AG04449 (cell line): ENCODE measurements at regions not wholly inside any gene's neighbourhood (a gene's known extent, or its start where the extent isn't known, plus 50 kb on each side); places are given as distances from the start of the nearest gene placed in this dataset.
"Not testable (repeated sequence)": the region's sequence is repeated elsewhere in the genome, so short reads cannot be mapped to it uniquely, and the experiment has no call there.

Experiments
- CTCF ChIA-PET: fragments of 350-600 bp; formaldehyde crosslinking; extraction: SDS; loops from one replicate; lab custom pipeline; 2021; ENCODE audit warnings: antibody characterized with exemption; lab: Yijun Ruan, JAX
- POLR2A ChIA-PET: fragments of 400-600, 350-600 bp; formaldehyde crosslinking; extraction: SDS; loops from one replicate; lab custom pipeline; 2020; ENCODE audit warnings: antibody characterized with exemption, inconsistent platforms; lab: Yijun Ruan, JAX
- DNase-seq: peaks from one replicate; pipeline ENCODE4 v3.0.0-alpha.2; 2010; ENCODE audit warnings: low read depth, low spot score
- H3K4me3 ChIP-seq: 2 replicates; pipeline ENCODE4 v1.5.1; 2011; ENCODE audit warnings: low read depth, mild to moderate bottlenecking, control low read depth, low read length
- TF ChIP-seq, protein P1 (sequence below): IDR thresholded peaks from one replicate; pipeline ENCODE4 v1.5.1; 2011; ENCODE audit warnings: mild to moderate bottlenecking, moderate library complexity, low read length, control low read depth, inconsistent platforms; ENCODE audit not compliant: insufficient read depth; ENCODE audit errors: missing control alignments

DNA sequence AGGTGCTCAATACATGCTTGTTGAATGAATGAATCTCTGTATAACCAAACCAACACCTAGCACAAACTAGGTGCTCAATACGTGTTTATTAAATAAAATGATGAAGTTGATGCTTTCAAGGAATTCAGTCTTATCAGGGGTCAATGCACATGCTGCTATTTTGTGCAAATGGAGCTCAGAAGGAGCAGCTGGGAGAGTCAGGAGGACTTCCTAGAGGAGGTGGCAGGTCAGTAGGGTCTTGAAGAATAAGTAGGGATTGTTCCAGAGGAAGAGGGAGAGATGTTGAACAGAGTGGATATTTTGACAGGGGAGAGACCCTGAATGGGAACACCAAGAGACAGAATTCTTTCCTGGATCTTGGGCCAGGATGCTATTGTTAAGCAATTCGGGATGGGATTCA is 92.7 kb upstream of the LHX1 start:
- POLR2A ChIA-PET: no interaction called here
- CTCF ChIA-PET: no interaction called here

DNA sequence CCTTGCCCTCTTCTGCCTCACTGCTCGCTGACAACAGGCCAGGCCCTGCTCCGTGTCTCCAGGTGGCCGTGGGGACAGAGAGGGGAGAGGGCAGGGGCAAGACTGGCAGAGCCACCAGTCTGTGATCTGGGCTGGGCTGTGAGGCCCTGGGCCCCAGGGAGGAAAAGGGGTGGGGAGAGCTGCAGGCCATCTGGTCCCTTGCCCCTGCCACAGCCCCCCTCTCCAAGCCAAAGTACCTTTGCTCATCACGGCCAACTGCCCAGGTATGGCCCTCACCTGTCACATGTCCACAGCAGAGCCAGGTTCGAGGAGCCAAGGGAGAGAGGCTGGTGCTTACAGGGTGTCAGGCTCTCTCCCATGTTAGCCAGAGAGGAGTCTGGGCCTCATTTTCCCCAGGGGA is 91.4 kb upstream of the LHX1 start:
- ChIA-PET POLR2A (no interaction called here), CTCF (interaction anchor here (1.2 kb wide), 1 partner anchor 202 kb away, joined by 4 read pairs; no protein-coding TSS in a partner anchor)
- TF ChIP-seq, protein P1, sequence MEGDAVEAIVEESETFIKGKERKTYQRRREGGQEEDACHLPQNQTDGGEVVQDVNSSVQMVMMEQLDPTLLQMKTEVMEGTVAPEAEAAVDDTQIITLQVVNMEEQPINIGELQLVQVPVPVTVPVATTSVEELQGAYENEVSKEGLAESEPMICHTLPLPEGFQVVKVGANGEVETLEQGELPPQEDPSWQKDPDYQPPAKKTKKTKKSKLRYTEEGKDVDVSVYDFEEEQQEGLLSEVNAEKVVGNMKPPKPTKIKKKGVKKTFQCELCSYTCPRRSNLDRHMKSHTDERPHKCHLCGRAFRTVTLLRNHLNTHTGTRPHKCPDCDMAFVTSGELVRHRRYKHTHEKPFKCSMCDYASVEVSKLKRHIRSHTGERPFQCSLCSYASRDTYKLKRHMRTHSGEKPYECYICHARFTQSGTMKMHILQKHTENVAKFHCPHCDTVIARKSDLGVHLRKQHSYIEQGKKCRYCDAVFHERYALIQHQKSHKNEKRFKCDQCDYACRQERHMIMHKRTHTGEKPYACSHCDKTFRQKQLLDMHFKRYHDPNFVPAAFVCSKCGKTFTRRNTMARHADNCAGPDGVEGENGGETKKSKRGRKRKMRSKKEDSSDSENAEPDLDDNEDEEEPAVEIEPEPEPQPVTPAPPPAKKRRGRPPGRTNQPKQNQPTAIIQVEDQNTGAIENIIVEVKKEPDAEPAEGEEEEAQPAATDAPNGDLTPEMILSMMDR: no peak
- no peak for DNase-seq
- H3K4me3 ChIP-seq: no peak overlapping the region

More for the DNA sequence above, 92.7 kb upstream of the LHX1 start:
- TF ChIP-seq, protein P1: no peak
- no peak overlapping the region for H3K4me3 ChIP-seq
- no peak for DNase-seq

DNA sequence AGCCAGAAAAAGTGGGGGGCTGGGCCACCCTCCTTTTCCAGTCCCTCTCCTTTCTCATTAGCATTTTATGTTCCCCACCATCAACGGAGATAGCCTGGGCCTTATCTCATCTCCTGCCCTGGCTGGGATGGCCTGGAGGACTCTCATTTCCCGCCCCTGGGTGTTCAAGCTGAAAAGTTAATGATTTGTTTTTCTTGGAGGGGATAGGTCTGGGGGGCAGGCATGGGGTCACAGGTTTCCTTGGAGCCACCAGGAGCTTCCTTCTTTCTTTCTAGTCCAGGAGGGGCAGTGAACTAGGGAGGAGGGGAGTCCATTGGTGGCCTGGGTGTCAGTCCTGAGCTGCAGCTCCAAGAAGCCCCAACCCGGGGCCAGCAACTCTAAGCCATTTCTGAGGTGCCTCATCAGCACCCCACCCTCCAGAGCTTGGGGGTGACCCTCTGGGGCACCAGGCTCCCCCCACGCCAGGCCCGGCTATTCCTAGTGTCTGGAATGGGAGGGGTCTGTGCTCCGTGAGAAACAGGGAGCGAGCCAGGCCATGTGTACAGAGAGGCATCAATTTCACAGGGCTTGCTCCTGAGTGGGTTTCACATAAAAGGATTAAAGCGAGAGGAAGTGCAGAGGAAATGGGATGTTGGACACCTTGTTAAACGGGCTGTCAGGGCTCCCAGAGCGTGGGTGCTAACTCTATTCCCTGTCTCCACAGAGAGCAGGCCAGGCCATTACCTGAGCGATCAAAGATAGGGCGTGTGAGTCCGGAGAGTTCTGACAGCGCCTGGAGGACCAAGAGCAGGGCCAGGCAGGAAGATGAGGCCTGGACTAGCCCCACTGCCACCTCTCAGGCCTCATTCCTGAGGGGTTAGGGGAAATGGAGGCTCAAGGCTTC is 90.6 kb upstream of the LHX1 start:
- POLR2A ChIA-PET: no interaction called here
- CTCF ChIA-PET: interaction anchor here (1.2 kb wide), 1 partner anchor 201 kb away, joined by 4 read pairs; no protein-coding TSS in a partner anchor

DNA sequence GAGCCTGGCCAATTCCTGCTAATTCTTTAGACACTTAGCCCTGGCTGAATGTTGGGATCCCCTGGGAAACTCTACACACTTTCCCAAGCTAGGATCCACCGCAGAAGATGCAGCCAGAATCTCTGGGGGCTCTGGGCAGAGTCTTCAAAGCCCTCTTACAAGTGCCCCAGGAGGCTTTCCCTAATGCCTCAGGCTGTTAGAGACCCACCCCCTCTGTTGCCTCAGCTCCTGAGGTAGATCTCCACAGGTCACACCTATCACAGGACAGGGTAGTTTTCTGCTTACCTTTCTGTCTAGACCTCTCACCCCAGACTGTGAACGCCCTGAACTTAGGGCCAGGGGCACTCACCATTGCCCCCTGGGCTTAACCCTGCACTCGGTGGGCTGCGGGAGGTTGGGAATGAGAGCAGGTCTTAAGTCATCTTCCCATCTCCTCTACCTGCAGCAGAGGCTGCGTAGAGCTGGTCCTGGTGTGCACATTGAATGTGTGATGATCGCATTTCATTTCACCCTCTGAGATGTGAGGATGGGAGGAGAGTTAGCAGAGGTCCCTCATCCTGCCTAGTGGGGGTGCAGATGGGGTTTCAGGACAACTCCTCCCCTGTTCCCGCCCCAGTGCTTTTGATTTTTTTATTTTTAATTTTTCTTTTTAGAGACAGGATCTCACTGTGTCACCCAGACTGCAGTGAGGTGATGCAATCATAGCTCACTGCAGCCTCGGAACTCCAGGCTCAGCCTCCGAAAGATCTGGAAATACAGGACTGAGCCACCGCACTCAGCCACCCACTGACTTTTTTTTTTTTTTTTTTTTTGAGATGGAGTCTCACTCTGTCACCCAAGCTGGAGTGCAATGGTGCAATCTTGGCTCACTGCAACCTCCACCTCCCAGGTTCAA is 89.0 kb upstream of the LHX1 start:
- TF ChIP-seq, protein P1: no peak
- no peak overlapping the region for H3K4me3 ChIP-seq
- POLR2A ChIA-PET: interaction anchor here (0.7 kb wide), 1 partner anchor 307 kb away, joined by 4 read pairs; no protein-coding TSS in a partner anchor
- no peak for DNase-seq
- CTCF ChIA-PET: no interaction called here

More for the DNA sequence above, 90.6 kb upstream of the LHX1 start:
- TF ChIP-seq, protein P1: no peak
- no peak for DNase-seq
- H3K4me3 ChIP-seq: no peak overlapping the region

DNA sequence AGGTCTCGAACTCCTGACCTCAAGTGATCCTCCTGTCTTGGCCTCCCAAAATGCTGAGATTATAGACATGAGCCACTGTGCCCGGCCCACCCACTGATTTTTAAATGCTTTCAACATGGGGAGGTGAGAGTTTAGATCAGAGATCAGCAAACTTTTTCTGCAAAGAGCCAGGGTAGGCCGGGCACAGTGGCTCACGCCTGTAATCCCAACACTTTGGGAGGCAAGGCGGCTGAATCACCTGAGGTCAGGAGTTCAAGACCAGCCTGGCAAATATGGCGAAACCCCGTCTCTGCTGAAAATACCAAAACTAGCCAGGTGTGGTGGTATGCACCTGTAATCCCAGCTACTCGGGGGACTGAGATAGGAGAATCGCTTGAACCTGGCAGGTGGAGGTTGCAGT is 88.3 kb upstream of the LHX1 start:
- CTCF ChIA-PET: interaction anchor here (1.2 kb wide), 1 partner anchor 199 kb away, joined by 3 read pairs; no protein-coding TSS in a partner anchor

DNA sequence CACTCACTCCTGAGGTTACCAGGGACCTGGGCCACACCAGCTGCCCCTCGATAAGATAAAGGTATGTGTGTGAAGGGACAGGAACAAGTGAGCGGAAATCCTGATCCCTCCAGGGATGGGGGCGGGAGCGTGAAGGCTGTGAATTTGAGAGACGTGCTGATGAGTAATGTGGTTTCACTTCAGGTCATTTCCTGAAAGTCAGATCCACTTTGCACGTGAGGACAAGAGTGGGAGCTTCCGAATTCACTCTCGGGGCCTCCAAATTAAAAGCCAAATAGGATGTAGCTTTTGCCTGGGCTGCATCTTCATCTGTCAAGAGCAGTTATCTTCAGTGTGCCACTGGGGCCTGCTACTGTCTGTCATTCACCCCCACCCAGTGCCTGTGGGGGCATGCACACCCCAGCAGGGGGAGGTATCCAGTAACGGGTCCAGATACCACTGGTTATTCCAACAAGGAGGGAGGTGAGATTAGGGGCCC is 87.4 kb upstream of the LHX1 start:
- H3K4me3 ChIP-seq: no peak overlapping the region
- ChIA-PET POLR2A (no interaction called here), CTCF (interaction anchor here (1.2 to 1.5 kb wide), 2 partner anchors 198 to 247 kb away, joined by 3 to 5 read pairs; no protein-coding TSS in a partner anchor)
- no peak for DNase-seq
- TF ChIP-seq, protein P1: no peak

More for the DNA sequence above, 88.3 kb upstream of the LHX1 start:
- not testable (repeated sequence) for H3K4me3 ChIP-seq, DNase-seq
- POLR2A ChIA-PET: interaction anchor here (0.7 kb wide), 1 partner anchor 306 kb away, joined by 4 read pairs; no protein-coding TSS in a partner anchor
